PC-3 (cell line): ENCODE measurements at regions not wholly inside any gene's neighbourhood (a gene's known extent, or its start where the extent isn't known, plus 50 kb on each side); places are given as distances from the start of the nearest gene placed in this dataset.

Experiments
- ATAC-seq: fragments of 200-7000 bp; cut with Tn5 transposase; 2 replicates; pipeline ENCODE4 v1.9.1; 2020; ENCODE audit warnings: mild to moderate bottlenecking, moderate library complexity
- BruUV-seq: library from RNA; stranded (reverse); fragments of 400-500 nt; replicated peaks from 2 replicates; lab custom pipeline; 2021; lab: Mats Ljungman, UMichigan
- CTCF ChIA-PET: fragments of 300-600 bp; sonication (Branson Sonifier 250); formaldehyde crosslinking; loops from one replicate; lab custom pipeline; 2022; ENCODE audit warnings: antibody characterized with exemption; lab: Charles Lee
- POLR2A ChIA-PET: fragments of 300-600 bp; sonication (Branson Sonifier 250); formaldehyde crosslinking; loops from one replicate; lab custom pipeline; 2022; ENCODE audit warnings: antibody characterized with exemption; ENCODE audit not compliant: unreplicated experiment; lab: Charles Lee
- DNase-seq: peaks from one replicate; pipeline ENCODE4 v3.0.0-alpha.2; 2015
- H2AFZ ChIP-seq: fragments of 300-600 bp; sonication (generic); 2 replicates; pipeline ENCODE4 v1.6.0; 2016; ENCODE audit warnings: antibody characterized with exemption, low read length
- H3F3A ChIP-seq: fragments of 300-600 bp; sonication (generic); one replicate; pipeline ENCODE4 v1.6.0; 2017; ENCODE audit warnings: antibody characterized with exemption, low read length, control low read depth, mild to moderate bottlenecking; ENCODE audit not compliant: unreplicated experiment
- H3K27ac ChIP-seq: fragments of 300-600 bp; sonication (generic); 2 replicates; pipeline ENCODE4 v1.5.1; 2016; ENCODE audit warnings: mild to moderate bottlenecking, low read length
- H3K27me3 ChIP-seq: fragments of 300-600 bp; sonication (generic); 2 replicates; pipeline ENCODE4 v1.6.1; 2016; ENCODE audit warnings: low read length, mixed read lengths
- H3K36me3 ChIP-seq: fragments of 300-600 bp; sonication (generic); 2 replicates; pipeline ENCODE4 v1.6.1; 2016; ENCODE audit warnings: low read depth, mixed run types, low read length, mixed read lengths
- H3K4me1 ChIP-seq: fragments of 300-600 bp; sonication (generic); 2 replicates; pipeline ENCODE4 v1.5.1; 2016; ENCODE audit warnings: low read length; ENCODE audit not compliant: insufficient read depth
- H3K4me2 ChIP-seq: fragments of 300-600 bp; sonication (generic); 2 replicates; pipeline ENCODE4 v1.6.0; 2016; ENCODE audit warnings: low read length
- H3K4me3 ChIP-seq: fragments of 300-600 bp; sonication (generic); 2 replicates; pipeline ENCODE4 v1.5.1; 2016; ENCODE audit warnings: mild to moderate bottlenecking, low read length, mixed read lengths
- H3K79me2 ChIP-seq: fragments of 300-600 bp; sonication (generic); 2 replicates; pipeline ENCODE4 v1.6.1; 2017; ENCODE audit warnings: low read length, mixed read lengths
- H3K9ac ChIP-seq: fragments of 300-600 bp; sonication (generic); 2 replicates; pipeline ENCODE4 v1.6.0; 2016; ENCODE audit warnings: mild to moderate bottlenecking, low read length
- H3K9me2 ChIP-seq: fragments of 300-600 bp; sonication (generic); replicated peaks from 2 replicates; pipeline ENCODE4 v1.6.1; 2016; ENCODE audit warnings: mixed run types, low read length, mixed read lengths
- H3K9me3 ChIP-seq: fragments of 300-600 bp; sonication (generic); 2 replicates; pipeline ENCODE4 v1.6.1; 2016; ENCODE audit warnings: low read length, mixed read lengths
- H4K20me1 ChIP-seq: fragments of 300-600 bp; sonication (generic); 2 replicates; pipeline ENCODE4 v1.6.1; 2016; ENCODE audit warnings: low read length, mixed read lengths
- EZH2 ChIP-seq: fragments of 300-600 bp; sonication (generic); IDR thresholded peaks from one replicate; pipeline ENCODE4 v1.6.1; 2017; ENCODE audit warnings: antibody characterized with exemption, mild to moderate bottlenecking, low read length; ENCODE audit not compliant: unreplicated experiment
- EZH2phosphoT487 ChIP-seq: fragments of 300-600 bp; sonication (generic); IDR thresholded peaks from 2 replicates; pipeline ENCODE4 v1.6.1; 2018; ENCODE audit warnings: mild to moderate bottlenecking, antibody characterized with exemption, low read length, borderline replicate concordance
- intact Hi-C: fragments of 100-400 bp; cut with micrococcal nuclease; formaldehyde crosslinking; loops from 2 replicates; pipeline ENCODE4 v1.9.0; 2023
- TF ChIP-seq, protein P1 (sequence below): fragments of 300-600 bp; sonication (generic); conservative IDR thresholded peaks from 2 replicates; pipeline ENCODE4 v1.5.1; 2017; ENCODE audit warnings: antibody characterized with exemption, low read depth, mild to moderate bottlenecking, low read length

DNA sequence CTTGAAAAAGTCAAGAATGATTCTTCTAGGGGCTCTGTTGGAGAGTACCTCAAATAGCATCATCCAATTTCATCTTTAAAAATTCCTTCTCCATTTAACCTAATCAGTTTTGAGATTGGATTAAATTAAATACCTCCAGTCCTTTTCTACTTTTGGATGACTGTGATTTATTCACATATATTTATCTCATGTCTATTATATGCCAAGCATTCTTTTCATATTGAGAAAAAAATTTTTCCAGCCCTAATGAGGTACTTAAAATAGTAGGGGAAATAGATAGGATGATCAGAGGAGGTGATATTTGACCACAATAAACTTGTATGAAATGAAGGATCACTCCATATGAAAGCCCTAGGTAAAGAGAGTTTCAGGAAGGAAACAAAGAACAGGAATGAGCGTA, 250.1 kb downstream of the MAT2B start:
- H3K9me2 ChIP-seq: no peaks in the 10 kb centered on the region
- H3F3A ChIP-seq: no peaks in the 10 kb centered on the region
- no peaks in the 10 kb centered on the region for H4K20me1 ChIP-seq
- no peak overlapping the region for H3K27ac ChIP-seq
- ChIA-PET CTCF (no interaction called here), POLR2A (no interaction called here)
- TF ChIP-seq EZH2 (no peak), EZH2phosphoT487 (no peak)
- TF ChIP-seq, protein P1, sequence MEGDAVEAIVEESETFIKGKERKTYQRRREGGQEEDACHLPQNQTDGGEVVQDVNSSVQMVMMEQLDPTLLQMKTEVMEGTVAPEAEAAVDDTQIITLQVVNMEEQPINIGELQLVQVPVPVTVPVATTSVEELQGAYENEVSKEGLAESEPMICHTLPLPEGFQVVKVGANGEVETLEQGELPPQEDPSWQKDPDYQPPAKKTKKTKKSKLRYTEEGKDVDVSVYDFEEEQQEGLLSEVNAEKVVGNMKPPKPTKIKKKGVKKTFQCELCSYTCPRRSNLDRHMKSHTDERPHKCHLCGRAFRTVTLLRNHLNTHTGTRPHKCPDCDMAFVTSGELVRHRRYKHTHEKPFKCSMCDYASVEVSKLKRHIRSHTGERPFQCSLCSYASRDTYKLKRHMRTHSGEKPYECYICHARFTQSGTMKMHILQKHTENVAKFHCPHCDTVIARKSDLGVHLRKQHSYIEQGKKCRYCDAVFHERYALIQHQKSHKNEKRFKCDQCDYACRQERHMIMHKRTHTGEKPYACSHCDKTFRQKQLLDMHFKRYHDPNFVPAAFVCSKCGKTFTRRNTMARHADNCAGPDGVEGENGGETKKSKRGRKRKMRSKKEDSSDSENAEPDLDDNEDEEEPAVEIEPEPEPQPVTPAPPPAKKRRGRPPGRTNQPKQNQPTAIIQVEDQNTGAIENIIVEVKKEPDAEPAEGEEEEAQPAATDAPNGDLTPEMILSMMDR: no peak
- ATAC-seq (no peak), DNase-seq (no peak)
- no peak overlapping the region for H2AFZ ChIP-seq
- no TSS peak for BruUV-seq
- intact Hi-C loops: no loop called here
- H3K4me2 ChIP-seq: no peak overlapping the region
- H3K4me3 ChIP-seq: no peak overlapping the region
- no peaks in the 10 kb centered on the region for H3K4me1 ChIP-seq
- no peak overlapping the region for H3K9ac ChIP-seq
- no peaks in the 10 kb centered on the region for H3K79me2 ChIP-seq
- no peaks in the 10 kb centered on the region for H3K27me3 ChIP-seq
- H3K9me3 ChIP-seq: no peaks in the 10 kb centered on the region
- H3K36me3 ChIP-seq: no peaks in the 10 kb centered on the region

DNA sequence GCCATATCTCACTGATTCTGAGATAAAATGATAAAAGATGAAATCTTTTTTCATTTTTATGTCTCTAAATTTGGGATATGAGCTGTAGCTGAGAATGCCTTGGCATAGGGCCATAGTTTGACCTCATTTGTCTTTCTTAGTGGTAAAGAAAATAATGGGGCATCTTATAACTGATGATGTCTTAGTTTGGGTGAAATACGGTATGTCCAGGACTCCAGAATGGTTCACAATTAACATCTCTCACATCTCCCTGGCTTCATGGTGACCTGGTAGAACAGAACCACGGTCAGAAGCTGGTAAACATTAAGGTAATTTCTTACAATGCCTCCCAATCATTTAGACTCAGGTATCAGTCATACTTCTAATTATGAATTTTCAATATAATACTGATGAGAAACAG, 250.8 kb downstream of the MAT2B start:
- intact Hi-C loops: no loop called here
- Histone ChIP-seq H3K9me3 (no peaks in the 10 kb centered on the region), H3K4me1 (no peaks in the 10 kb centered on the region), H4K20me1 (no peaks in the 10 kb centered on the region), H3K4me2 (no peak overlapping the region), H3F3A (no peaks in the 10 kb centered on the region), H2AFZ (no peak overlapping the region), H3K9me2 (no peaks in the 10 kb centered on the region), H3K79me2 (no peaks in the 10 kb centered on the region), H3K27ac (no peak overlapping the region), H3K4me3 (no peak overlapping the region), H3K36me3 (no peaks in the 10 kb centered on the region), H3K27me3 (no peaks in the 10 kb centered on the region), H3K9ac (no peak overlapping the region)
- no peak for DNase-seq
- BruUV-seq: no TSS peak
- no peak for ATAC-seq
- POLR2A ChIA-PET: no interaction called here
- CTCF ChIA-PET: no interaction called here
- TF ChIP-seq, protein P1: no peak
- TF ChIP-seq EZH2phosphoT487 (no peak), EZH2 (no peak)

DNA sequence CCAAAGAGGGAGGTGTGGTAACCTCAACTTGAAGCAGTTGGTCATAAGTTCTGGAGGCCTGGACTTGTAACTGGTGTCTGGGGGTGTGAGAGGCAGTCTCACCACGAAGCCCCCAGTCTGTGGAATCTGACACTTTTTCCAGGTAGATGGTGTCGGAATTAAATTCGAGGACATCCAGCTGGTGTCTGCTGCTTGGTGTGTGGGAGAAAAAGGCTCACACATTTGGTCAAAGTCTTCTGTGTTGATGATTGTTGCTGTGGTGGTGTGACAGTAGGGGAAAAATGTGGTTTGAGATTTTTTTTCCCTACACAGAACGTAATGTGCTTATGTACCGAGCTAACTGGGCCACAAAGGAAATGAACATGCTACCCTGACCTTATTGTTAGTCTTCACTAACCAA, 251.9 kb downstream of the MAT2B start:
- BruUV-seq: no TSS peak
- TF ChIP-seq, protein P1: no peak
- TF ChIP-seq EZH2phosphoT487 (no peak), EZH2 (no peak)
- POLR2A ChIA-PET: no interaction called here

More for the DNA sequence above, 251.9 kb downstream of the MAT2B start:
- Histone ChIP-seq H3K4me2 (no peak overlapping the region), H3K27me3 (no peaks in the 10 kb centered on the region), H3K36me3 (no peaks in the 10 kb centered on the region), H2AFZ (no peak overlapping the region), H3K4me1 (no peaks in the 10 kb centered on the region), H3K4me3 (no peak overlapping the region), H3F3A (no peaks in the 10 kb centered on the region), H3K79me2 (no peaks in the 10 kb centered on the region), H3K9ac (no peak overlapping the region), H3K9me3 (no peaks in the 10 kb centered on the region), H3K27ac (no peak overlapping the region), H3K9me2 (no peaks in the 10 kb centered on the region), H4K20me1 (no peaks in the 10 kb centered on the region)
- intact Hi-C loops: no loop called here
- CTCF ChIA-PET: no interaction called here
- DNase-seq: no peak
- ATAC-seq: no peak
